ENCODE measurements at regions not wholly inside any gene's neighbourhood (a gene's known extent, or its start where the extent isn't known, plus 50 kb on each side); places are given as distances from the start of the nearest gene placed in this dataset.

GRCh38 chrX:101999644-102000539 lies 68.1 kb upstream of the ZMAT1 start:
- in situ Hi-C loops (cut with MboI; ENCODE audit: low pct_ligation_motif_present in 1 of 4, low pct_unique_long_range_greater_than_20kb in 1 of 4, low sequenced_read_pairs in 3 of 4) (no loop called here), intact Hi-C loops (cut with DNase I; ENCODE audit: low total_unique reads) (no loop called here)
- no peak overlapping the region for H3K4me3 ChIP-seq
- no peak overlapping the region for H3K27ac ChIP-seq
- no peaks in the 10 kb centered on the region for H3K9me3 ChIP-seq
- 75% methylated on average over 7 of the region's 7 CpGs; no CpG with 5 or more reads in 1 of the 2 donors for WGBS, 2 donors (ENCODE audit: low coverage in 1 of 2)
- H3K27me3 ChIP-seq: no peaks in the 10 kb centered on the region
- H3K36me3 ChIP-seq: no peaks in the 10 kb centered on the region
- no peaks in the 10 kb centered on the region for H3K4me1 ChIP-seq
- DNase-seq: no peak
- TF ChIP-seq POLR2AphosphoS5 (IDR thresholded peaks at IDR 0.05) (no peak), POLR2A (IDR thresholded peaks at IDR 0.05) (no peak), CTCF (IDR thresholded peaks at IDR 0.05) (no peak), EP300 (IDR thresholded peaks at IDR 0.05; ENCODE audit: low read depth) (no peak)

- Histone ChIP-seq H3K36me3 (no peaks in the 10 kb centered on the region), H3K4me1 (no peaks in the 10 kb centered on the region), H3K4me3 (no peak overlapping the region), H3K27me3 (no peaks in the 10 kb centered on the region), H3K9me3 (no peaks in the 10 kb centered on the region), H3K27ac (no peak overlapping the region)
- in situ Hi-C loops (cut with MboI; ENCODE audit: low pct_ligation_motif_present in 1 of 4, low pct_unique_long_range_greater_than_20kb in 1 of 4, low sequenced_read_pairs in 3 of 4) (no loop called here), intact Hi-C loops (cut with DNase I; ENCODE audit: low total_unique reads) (no loop called here)
- WGBS, 2 donors (ENCODE audit: low coverage in 1 of 2): 69 to 94% methylated on average over 2 of the region's 2 CpGs
- DNase-seq: no peak
- TF ChIP-seq EP300 (IDR thresholded peaks at IDR 0.05; ENCODE audit: low read depth) (no peak), POLR2A (IDR thresholded peaks at IDR 0.05) (no peak), CTCF (IDR thresholded peaks at IDR 0.05) (no peak), POLR2AphosphoS5 (IDR thresholded peaks at IDR 0.05) (no peak)
Measured at GRCh38 chrX:101993335-101993734, 61.5 kb upstream of the ZMAT1 start.

GRCh38 chrX:101986586-101986985 lies 54.8 kb upstream of the ZMAT1 start:
- Histone ChIP-seq H3K9me3 (no peaks in the 10 kb centered on the region), H3K36me3 (no peaks in the 10 kb centered on the region), H3K4me1 (no peaks in the 10 kb centered on the region), H3K27me3 (no peaks in the 10 kb centered on the region), H3K27ac (no peak overlapping the region), H3K4me3 (no peak overlapping the region)
- DNase-seq: no peak
- in situ Hi-C loops (cut with MboI; ENCODE audit: low pct_ligation_motif_present in 1 of 4, low pct_unique_long_range_greater_than_20kb in 1 of 4, low sequenced_read_pairs in 3 of 4) (no loop called here), intact Hi-C loops (cut with DNase I; ENCODE audit: low total_unique reads) (no loop called here)
- TF ChIP-seq POLR2A (IDR thresholded peaks at IDR 0.05) (no peak), EP300 (IDR thresholded peaks at IDR 0.05; ENCODE audit: low read depth) (no peak), CTCF (IDR thresholded peaks at IDR 0.05) (no peak), POLR2AphosphoS5 (IDR thresholded peaks at IDR 0.05) (no peak)
- 36% methylated on average over 2 of the region's 2 CpGs; no CpG with 5 or more reads in 1 of the 2 donors for WGBS, 2 donors (ENCODE audit: low coverage in 1 of 2)
